OCI-LY3 (cell line): ENCODE measurements at regions not wholly inside any gene's neighbourhood (a gene's known extent, or its start where the extent isn't known, plus 50 kb on each side); places are given as distances from the start of the nearest gene placed in this dataset.

ENCODE experiments used
- EZH2phosphoT487 ChIP-seq: fragments of 200-600 bp; shearing (Covaris generic); IDR thresholded peaks from 2 replicates; pipeline ENCODE4 v1.6.1; 2018; ENCODE audit warnings: antibody characterized with exemption, mixed run types, low read depth
- TF ChIP-seq, protein P1 (sequence below): fragments of 200-600, 300-600 bp; sonication (generic); IDR thresholded peaks from 2 replicates; pipeline ENCODE4 v1.5.1; 2014; ENCODE audit warnings: antibody characterized with exemption, low read length, low read depth

DNA sequence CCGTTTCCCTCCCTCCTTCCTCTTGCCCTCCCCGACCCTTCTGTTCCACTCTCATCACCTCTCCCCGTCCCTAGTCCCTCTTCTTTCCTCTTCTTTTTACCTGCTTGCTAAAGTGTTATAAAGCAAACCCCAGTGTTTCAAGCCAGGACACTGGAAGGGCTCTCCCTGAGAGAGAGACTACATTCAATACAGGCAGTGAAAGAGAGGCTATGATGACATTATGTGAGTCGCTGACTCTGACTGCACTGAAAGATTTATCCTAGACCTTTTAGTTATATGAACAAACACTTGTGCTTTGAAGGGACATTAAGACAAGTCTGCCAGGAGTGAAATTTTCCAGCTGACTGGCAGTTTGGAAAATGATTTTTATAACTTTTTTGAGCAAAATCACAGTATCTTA is 155.7 kb downstream of the S1PR1 start:
- TF ChIP-seq, protein P1, sequence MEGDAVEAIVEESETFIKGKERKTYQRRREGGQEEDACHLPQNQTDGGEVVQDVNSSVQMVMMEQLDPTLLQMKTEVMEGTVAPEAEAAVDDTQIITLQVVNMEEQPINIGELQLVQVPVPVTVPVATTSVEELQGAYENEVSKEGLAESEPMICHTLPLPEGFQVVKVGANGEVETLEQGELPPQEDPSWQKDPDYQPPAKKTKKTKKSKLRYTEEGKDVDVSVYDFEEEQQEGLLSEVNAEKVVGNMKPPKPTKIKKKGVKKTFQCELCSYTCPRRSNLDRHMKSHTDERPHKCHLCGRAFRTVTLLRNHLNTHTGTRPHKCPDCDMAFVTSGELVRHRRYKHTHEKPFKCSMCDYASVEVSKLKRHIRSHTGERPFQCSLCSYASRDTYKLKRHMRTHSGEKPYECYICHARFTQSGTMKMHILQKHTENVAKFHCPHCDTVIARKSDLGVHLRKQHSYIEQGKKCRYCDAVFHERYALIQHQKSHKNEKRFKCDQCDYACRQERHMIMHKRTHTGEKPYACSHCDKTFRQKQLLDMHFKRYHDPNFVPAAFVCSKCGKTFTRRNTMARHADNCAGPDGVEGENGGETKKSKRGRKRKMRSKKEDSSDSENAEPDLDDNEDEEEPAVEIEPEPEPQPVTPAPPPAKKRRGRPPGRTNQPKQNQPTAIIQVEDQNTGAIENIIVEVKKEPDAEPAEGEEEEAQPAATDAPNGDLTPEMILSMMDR, result no peak
- no peak for TF ChIP-seq EZH2phosphoT487
